ENCODE measurements at regions not wholly inside any gene's neighbourhood (a gene's known extent, or its start where the extent isn't known, plus 50 kb on each side); places are given as distances from the start of the nearest gene placed in this dataset.
"Not testable (repeated sequence)": the region's sequence is repeated elsewhere in the genome, so short reads cannot be mapped to it uniquely, and the experiment has no call there.

- DNase-seq, result no peak
Observed at GRCh38 chr10:130352291-130352645, 216.1 kb downstream of the GLRX3 start.

- no peak for DNase-seq
Observed at GRCh38 chr10:130353928-130354572, 217.9 kb downstream of the GLRX3 start.

- no peak for DNase-seq
Observed at GRCh38 chr10:130354573-130354954, 218.4 kb downstream of the GLRX3 start.

GRCh38 chr10:130354976-130355795 is 219.0 kb downstream of the GLRX3 start:
- no peak for DNase-seq

GRCh38 chr10:130356429-130356828 is 220.2 kb downstream of the GLRX3 start:
- DNase-seq, result not testable (repeated sequence)

GRCh38 chr10:130357226-130357625 is 221.0 kb downstream of the GLRX3 start:
- no peak for DNase-seq

- no peak for DNase-seq
Observed at GRCh38 chr10:130357951-130358350, 221.8 kb downstream of the GLRX3 start.

- DNase-seq, result no peak
Observed at GRCh38 chr10:130358981-130359650, 222.9 kb downstream of the GLRX3 start.

GRCh38 chr10:130359711-130360110 is 223.5 kb downstream of the GLRX3 start:
- no peak for DNase-seq

- DNase-seq, result no peak
Observed at GRCh38 chr10:130360826-130361311, 224.7 kb downstream of the GLRX3 start.

- no peak for DNase-seq
Observed at GRCh38 chr10:130361351-130362105, 225.3 kb downstream of the GLRX3 start.

- no peak for DNase-seq
Observed at GRCh38 chr10:130362308-130362761, 226.1 kb downstream of the GLRX3 start.

GRCh38 chr10:130363051-130363450 is 226.9 kb downstream of the GLRX3 start:
- DNase-seq, result no peak

GRCh38 chr10:130363899-130364445 is 227.8 kb downstream of the GLRX3 start:
- DNase-seq, result no peak

GRCh38 chr10:130364631-130365411 is 228.6 kb downstream of the GLRX3 start:
- no peak for DNase-seq

- no peak for DNase-seq
Observed at GRCh38 chr10:130368761-130369560, 232.8 kb downstream of the GLRX3 start.

- DNase-seq, result no peak
Observed at GRCh38 chr10:130369645-130370381, 233.6 kb downstream of the GLRX3 start.

- DNase-seq, result no peak
Observed at GRCh38 chr10:130370721-130371120, 234.5 kb downstream of the GLRX3 start.

GRCh38 chr10:130371156-130371555 is 235.0 kb downstream of the GLRX3 start:
- DNase-seq, result no peak

- no peak for DNase-seq
Observed at GRCh38 chr10:130371666-130372065, 235.5 kb downstream of the GLRX3 start.

All from T-helper 9 cell (primary cell).